IMR-90 (cell line): ENCODE measurements at regions not wholly inside any gene's neighbourhood (a gene's known extent, or its start where the extent isn't known, plus 50 kb on each side); places are given as distances from the start of the nearest gene placed in this dataset.

Experiments used
- ATAC-seq: fragments of 200-7000 bp; cut with Tn5 transposase; 2 replicates; pipeline ENCODE4 v1.9.1; 2020; ENCODE audit warnings: low read depth, mild to moderate bottlenecking, moderate library complexity
- BruUV-seq: library from RNA; stranded (reverse); fragments of 400-500 nt; replicated peaks from 2 replicates; lab custom pipeline; 2021; lab: Mats Ljungman, UMichigan
- CTCF ChIA-PET: fragments of 300-600 bp; formaldehyde crosslinking; extraction: SDS; loops from one replicate; lab custom pipeline; 2021; ENCODE audit warnings: antibody characterized with exemption; lab: Yijun Ruan, JAX
- POLR2A ChIA-PET: fragments of 300-600 bp; sonication (Branson Sonifier 250); formaldehyde crosslinking; loops from one replicate; lab custom pipeline; 2022; ENCODE audit warnings: antibody characterized with exemption; ENCODE audit not compliant: unreplicated experiment; lab: Charles Lee
- DNase-seq: peaks from one replicate; pipeline ENCODE4 v3.0.0; 2013
- H2AFZ ChIP-seq: replicated peaks from 2 replicates; pipeline ENCODE3; 2013; ENCODE audit warnings: low read length, mild to moderate bottlenecking; ENCODE audit not compliant: poor library complexity
- H2AK5ac ChIP-seq: 2 replicates; pipeline ENCODE4 v1.6.1; 2013; ENCODE audit warnings: low read depth, low read length, inconsistent platforms
- H2AK9ac ChIP-seq: replicated peaks from 2 replicates; pipeline ENCODE3; 2013; ENCODE audit warnings: mild to moderate bottlenecking, low read depth, low read length, moderate library complexity; ENCODE audit not compliant: poor library complexity
- H2BK120ac ChIP-seq: 2 replicates; pipeline ENCODE4 v1.6.1; 2013; ENCODE audit warnings: low read depth, low read length, inconsistent platforms
- H2BK15ac ChIP-seq: 3 replicates; pipeline ENCODE4 v1.6.1; 2013; ENCODE audit warnings: low read depth, low read length, inconsistent platforms
- H2BK20ac ChIP-seq: 2 replicates; pipeline ENCODE4 v1.6.1; 2013; ENCODE audit warnings: low read depth, mild to moderate bottlenecking, inconsistent platforms, low read length, moderate library complexity
- H2BK5ac ChIP-seq: 2 replicates; pipeline ENCODE4 v1.6.1; 2013; ENCODE audit warnings: mild to moderate bottlenecking, low read depth, low read length, inconsistent platforms; ENCODE audit not compliant: poor library complexity, severe bottlenecking
- H3K14ac ChIP-seq: replicated peaks from 2 replicates; pipeline ENCODE4 v1.6.1; 2013; ENCODE audit warnings: low read depth, low read length, inconsistent platforms
- H3K18ac ChIP-seq: 2 replicates; pipeline ENCODE4 v1.6.1; 2013; ENCODE audit warnings: low read depth, low read length, control low read depth
- H3K23ac ChIP-seq: 2 replicates; pipeline ENCODE4 v1.6.1; 2013; ENCODE audit warnings: low read depth, low read length, inconsistent platforms
- H3K27ac ChIP-seq: 2 replicates; pipeline ENCODE4 v1.5.1; 2013; ENCODE audit warnings: mild to moderate bottlenecking, control low read depth, low read length; ENCODE audit not compliant: insufficient read depth
- H3K27me3 ChIP-seq: 2 replicates; pipeline ENCODE4 v1.6.1; 2013; ENCODE audit warnings: low read length; ENCODE audit not compliant: control insufficient read depth, insufficient read depth
- H3K36me3 ChIP-seq: 2 replicates; pipeline ENCODE4 v1.6.1; 2013; ENCODE audit warnings: low read length, mixed read lengths; ENCODE audit not compliant: control insufficient read depth, insufficient read depth
- H3K4ac ChIP-seq: 2 replicates; pipeline ENCODE4 v1.6.1; 2013; ENCODE audit warnings: low read depth, low read length, inconsistent platforms
- H3K4me1 ChIP-seq: 2 replicates; pipeline ENCODE4 v1.6.1; 2013; ENCODE audit warnings: low read length, mixed read lengths; ENCODE audit not compliant: control insufficient read depth, insufficient read depth
- H3K4me2 ChIP-seq: 2 replicates; pipeline ENCODE4 v1.6.1; 2013; ENCODE audit warnings: low read depth, mild to moderate bottlenecking, control low read depth, low read length, moderate library complexity
- H3K4me3 ChIP-seq: 2 replicates; pipeline ENCODE4 v1.5.1; 2013; ENCODE audit warnings: low read depth, mild to moderate bottlenecking, control low read depth, low read length, moderate library complexity; ENCODE audit not compliant: insufficient read depth
- H3K56ac ChIP-seq: 2 replicates; pipeline ENCODE4 v1.6.1; 2013; ENCODE audit warnings: low read length, inconsistent platforms; ENCODE audit not compliant: insufficient read depth; ENCODE audit errors: extremely low read depth
- H3K79me1 ChIP-seq, 2 experiments: 2 replicates each; pipeline ENCODE4 v1.6.1; 2013; ENCODE audit warnings: low read length in 2 of 2, inconsistent platforms in 1 of 2, low read depth in 1 of 2
- H3K9ac ChIP-seq: 2 replicates; pipeline ENCODE4 v1.6.1; 2013; ENCODE audit warnings: low read depth, low read length, control low read depth
- H3K9me1 ChIP-seq: 2 replicates; pipeline ENCODE4 v1.6.1; 2013; ENCODE audit warnings: low read length, inconsistent platforms; ENCODE audit not compliant: insufficient read depth
- H3K9me3 ChIP-seq: 2 replicates; pipeline ENCODE4 v1.6.1; 2013; ENCODE audit warnings: low read length; ENCODE audit not compliant: control insufficient read depth, insufficient read depth
- H4K20me1 ChIP-seq: 2 replicates; pipeline ENCODE4 v1.6.1; 2013; ENCODE audit warnings: low read length, inconsistent platforms; ENCODE audit not compliant: insufficient read depth
- H4K5ac ChIP-seq: 2 replicates; pipeline ENCODE4 v1.6.1; 2013; ENCODE audit warnings: mild to moderate bottlenecking, low read depth, low read length, control low read depth
- H4K8ac ChIP-seq, 2 experiments: 2 replicates each; pipeline ENCODE4 v1.6.1; 2013; ENCODE audit warnings: low read depth in 2 of 2, low read length in 2 of 2, control low read depth in 1 of 2, inconsistent platforms in 1 of 2
- H4K91ac ChIP-seq: 2 replicates; pipeline ENCODE4 v1.6.1; 2013; ENCODE audit warnings: low read depth, low read length, inconsistent platforms; ENCODE audit not compliant: insufficient read depth
- BHLHE40 ChIP-seq: fragments of 150-350 bp; IDR thresholded peaks from 2 replicates; pipeline ENCODE4 v1.6.1; 2016; ENCODE audit warnings: mild to moderate bottlenecking, low read depth, low read length
- CEBPB ChIP-seq: IDR thresholded peaks from 2 replicates; pipeline ENCODE4 v1.6.1; 2012; ENCODE audit warnings: low read depth, low read length, improper control_type of control experiment
- ELK1 ChIP-seq: fragments of 150-350 bp; IDR thresholded peaks from 2 replicates; pipeline ENCODE4 v1.6.1; 2016; ENCODE audit warnings: low read depth, mild to moderate bottlenecking, low read length, moderate library complexity, borderline replicate concordance
- FOS ChIP-seq: fragments of 150-350 bp; IDR thresholded peaks from 2 replicates; pipeline ENCODE4 v1.6.1; 2016; ENCODE audit warnings: low read depth, low read length
- MAZ ChIP-seq: IDR thresholded peaks from 2 replicates; pipeline ENCODE4 v1.6.1; 2012; ENCODE audit warnings: low read depth, mild to moderate bottlenecking, low read length, improper control_type of control experiment, moderate library complexity, borderline replicate concordance
- NFE2L2 ChIP-seq: fragments of 150-350 bp; IDR thresholded peaks from 2 replicates; pipeline ENCODE4 v1.6.1; 2016; ENCODE audit warnings: low read depth, mild to moderate bottlenecking, low read length
- SMC3 ChIP-seq: fragments of 150-350 bp; IDR thresholded peaks from 2 replicates; pipeline ENCODE4 v1.6.1; 2016; ENCODE audit warnings: low read depth, mild to moderate bottlenecking, antibody characterized with exemption, low read length, moderate library complexity
- WGBS, 2 experiments: methylation state at CpG; one replicate each; pipeline versions ENCODE4 v1.1.5 to v1.1.7; 2013; ENCODE audit warnings: missing lambda C conversion rate in 2 of 2; ENCODE audit not compliant: insufficient read length in 1 of 2; ENCODE audit errors: extremely low coverage in 2 of 2; 5-methylcytosine and 5-hydroxymethylcytosine counted together
- dilution Hi-C: fragments of 300-500 bp; cut with HindIII; formaldehyde crosslinking; loops from one replicate; pipeline ENCODE4 v1.14.3; 2018; ENCODE audit warnings: low sequenced_read_pairs; ENCODE audit not compliant: unreplicated experiment
- in situ Hi-C: fragments of 300-500 bp; cut with MboI; formaldehyde crosslinking; loops from 3 replicates; pipeline ENCODE4 v1.14.3; 2019; ENCODE audit warnings: low sequenced_read_pairs, inconsistent platforms, mixed read lengths
- intact Hi-C: fragments of 100-400 bp; cut with micrococcal nuclease; formaldehyde crosslinking; loops from 2 replicates; pipeline ENCODE4 v1.10.0; 2022

GRCh38 chr18:78367996-78368395 lies 611.6 kb upstream of the SALL3 start:
- Histone ChIP-seq H3K27ac (no peak overlapping the region), H3K14ac (no peak overlapping the region), H3K9ac (no peak overlapping the region), H3K4me2 (no peak overlapping the region), H3K79me1 (no peaks in the 10 kb centered on the region), H4K20me1 (no peaks in the 10 kb centered on the region), H2AK9ac (no peak overlapping the region), H2AFZ (no peak overlapping the region), H2BK20ac (no peak overlapping the region), H3K18ac (no peak overlapping the region), H4K91ac (no peak overlapping the region), H3K23ac (no peak overlapping the region), H2BK120ac (no peak overlapping the region), H2BK5ac (no peak overlapping the region), H3K36me3 (no peaks in the 10 kb centered on the region), H3K9me1 (no peaks in the 10 kb centered on the region), H2AK5ac (no peak overlapping the region), H4K5ac (no peak overlapping the region), H3K4me1 (no peaks in the 10 kb centered on the region), H3K56ac (no peak overlapping the region), H2BK15ac (no peak overlapping the region), H4K8ac (no peak overlapping the region), H3K27me3 (no peaks in the 10 kb centered on the region), H3K9me3 (peaks cover 33% of the 10 kb centered on the region), H3K4ac (no peak overlapping the region), H3K4me3 (no peak overlapping the region)
- WGBS, 2 experiments, result 0% methylated on average over 1 of the region's 7 CpGs; no CpG with 5 or more reads in 1 of the 2 experiments
- ChIA-PET POLR2A (no interaction called here), CTCF (no interaction called here)
- in situ Hi-C loops (no loop called here), dilution Hi-C loops (no loop called here), intact Hi-C loops (no loop called here)
- ATAC-seq (no peak), DNase-seq (no peak)
- TF ChIP-seq BHLHE40 (no peak), SMC3 (no peak), CEBPB (no peak), NFE2L2 (no peak), FOS (no peak), ELK1 (no peak), MAZ (no peak)
- BruUV-seq, result no TSS peak
